ENCODE measurements at regions not wholly inside any gene's neighbourhood (a gene's known extent, or its start where the extent isn't known, plus 50 kb on each side); places are given as distances from the start of the nearest gene placed in this dataset.
"Not testable (repeated sequence)": the region's sequence is repeated elsewhere in the genome, so short reads cannot be mapped to it uniquely, and the experiment has no call there.

DNA sequence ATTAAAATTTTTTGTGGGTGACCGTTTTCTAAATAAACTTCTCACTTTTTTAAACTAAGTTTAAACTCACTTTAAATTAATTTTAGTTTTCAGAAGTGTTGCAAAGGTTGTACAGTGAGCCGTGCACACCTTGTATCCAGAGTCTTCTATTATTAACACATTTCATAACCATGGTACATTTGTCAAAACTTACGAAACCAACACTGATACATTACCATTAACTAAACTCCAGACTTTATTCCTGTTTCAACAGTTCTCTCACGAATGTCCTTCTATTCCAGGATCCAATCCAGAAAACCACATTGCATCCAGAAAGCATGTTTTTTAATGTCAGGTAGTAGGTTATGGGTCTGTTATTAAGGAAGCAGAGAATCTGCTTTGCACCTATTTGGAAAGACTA, 319.9 kb downstream of the CBLN4 start:
- DNase-seq: no peak

- no peak for DNase-seq
These were observed 320.7 kb downstream of the CBLN4 start for GRCh38 chr20:55684578-55684977.

DNA sequence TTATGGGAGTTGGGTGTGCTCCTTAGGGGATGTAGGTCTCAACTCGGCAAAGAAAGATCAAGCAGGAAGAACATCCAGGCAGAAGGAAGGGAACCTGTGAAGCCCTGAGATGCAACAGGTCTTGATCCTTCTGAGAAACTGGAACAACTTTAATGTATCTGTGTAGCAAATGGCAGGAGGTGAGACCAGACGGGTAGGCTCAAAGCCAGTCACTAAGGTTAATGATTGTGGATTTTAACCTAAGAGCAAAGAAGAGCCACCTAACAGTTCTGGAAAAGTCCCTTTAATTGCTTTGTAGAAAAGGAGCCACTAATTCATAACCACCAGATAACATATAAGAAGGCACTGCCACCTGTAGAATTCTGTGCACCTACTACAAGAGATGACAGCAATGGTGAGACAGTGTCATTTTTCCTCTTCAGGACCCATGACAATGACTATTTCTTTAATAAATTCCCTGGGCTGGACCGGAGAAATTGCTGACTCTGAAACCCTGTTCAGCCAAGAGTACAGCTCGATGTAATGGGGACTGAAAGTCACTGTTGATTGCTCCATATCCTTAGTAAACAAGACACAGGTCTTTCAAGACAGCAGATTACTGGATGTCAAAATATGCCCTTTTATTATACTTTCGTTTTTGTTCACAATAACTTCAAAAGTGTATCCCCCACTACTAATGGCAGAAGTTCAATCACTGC, 326.2 kb downstream of the CBLN4 start:
- DNase-seq: no peak

GRCh38 chr20:55678126-55678525, 327.2 kb downstream of the CBLN4 start:
- no peak for DNase-seq

DNA sequence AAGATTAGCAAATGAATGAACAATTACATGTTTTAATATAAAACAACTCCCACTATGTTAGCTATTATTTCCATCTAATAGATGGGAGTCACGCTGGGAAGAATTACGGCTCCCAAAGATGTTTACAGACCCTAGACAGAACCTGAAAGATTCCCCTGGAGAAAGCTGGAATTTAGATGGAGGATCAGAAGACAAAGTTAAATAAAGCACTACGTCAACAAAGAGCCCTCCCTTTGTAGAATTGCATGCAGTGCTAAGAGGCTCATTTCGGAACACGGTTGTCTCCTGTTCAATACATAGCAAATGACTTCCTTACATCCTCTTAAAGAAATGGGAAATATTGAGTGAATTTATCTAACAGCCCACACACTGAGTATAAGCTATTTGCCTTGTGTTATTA, 328.3 kb downstream of the CBLN4 start:
- DNase-seq: no peak

DNA sequence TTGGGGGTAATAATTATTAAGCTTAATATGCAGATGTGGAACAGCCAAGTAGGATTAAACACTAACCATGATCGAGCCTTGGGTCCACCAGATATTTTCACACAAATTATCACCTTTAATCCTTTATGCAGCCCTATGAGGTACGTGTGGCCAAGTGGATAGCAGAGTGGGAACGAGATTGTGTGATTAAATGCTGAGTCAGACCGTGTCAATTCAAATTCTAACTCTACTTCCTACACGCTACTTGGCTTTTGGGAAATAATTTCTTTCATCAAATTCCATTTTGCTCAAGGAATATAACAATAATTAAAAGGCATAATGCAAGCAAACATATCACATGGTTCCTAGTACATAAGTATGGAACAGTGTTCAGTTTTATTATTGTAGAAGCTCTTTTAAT, 329.2 kb downstream of the CBLN4 start:
- DNase-seq: no peak

DNA sequence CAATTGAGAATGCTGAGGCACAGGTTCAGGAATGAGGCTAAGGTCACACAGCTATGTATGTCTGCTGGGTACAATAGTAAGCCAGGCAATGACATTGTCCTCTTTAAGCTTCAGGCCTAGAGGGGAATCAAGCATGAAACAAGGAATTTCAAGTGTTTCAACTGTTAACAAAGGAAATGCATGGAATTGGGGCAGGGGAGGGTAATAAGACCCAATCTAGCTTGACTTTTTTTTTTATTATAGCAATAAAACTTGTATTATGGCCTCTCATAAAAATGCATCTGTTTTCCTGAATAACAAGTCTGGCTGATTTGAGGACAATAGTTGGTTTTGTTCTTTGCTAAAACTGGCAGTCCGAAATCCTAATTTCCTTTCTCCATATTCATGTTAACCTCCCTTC, 336.7 kb downstream of the CBLN4 start:
- no peak for DNase-seq

GRCh38 chr20:55667955-55668354, 337.4 kb downstream of the CBLN4 start:
- no peak for DNase-seq

- no peak for DNase-seq
These were observed 338.3 kb downstream of the CBLN4 start for GRCh38 chr20:55667024-55667423.

- no peak for DNase-seq
These were observed 349.0 kb downstream of the CBLN4 start for GRCh38 chr20:55656231-55656775.

DNA sequence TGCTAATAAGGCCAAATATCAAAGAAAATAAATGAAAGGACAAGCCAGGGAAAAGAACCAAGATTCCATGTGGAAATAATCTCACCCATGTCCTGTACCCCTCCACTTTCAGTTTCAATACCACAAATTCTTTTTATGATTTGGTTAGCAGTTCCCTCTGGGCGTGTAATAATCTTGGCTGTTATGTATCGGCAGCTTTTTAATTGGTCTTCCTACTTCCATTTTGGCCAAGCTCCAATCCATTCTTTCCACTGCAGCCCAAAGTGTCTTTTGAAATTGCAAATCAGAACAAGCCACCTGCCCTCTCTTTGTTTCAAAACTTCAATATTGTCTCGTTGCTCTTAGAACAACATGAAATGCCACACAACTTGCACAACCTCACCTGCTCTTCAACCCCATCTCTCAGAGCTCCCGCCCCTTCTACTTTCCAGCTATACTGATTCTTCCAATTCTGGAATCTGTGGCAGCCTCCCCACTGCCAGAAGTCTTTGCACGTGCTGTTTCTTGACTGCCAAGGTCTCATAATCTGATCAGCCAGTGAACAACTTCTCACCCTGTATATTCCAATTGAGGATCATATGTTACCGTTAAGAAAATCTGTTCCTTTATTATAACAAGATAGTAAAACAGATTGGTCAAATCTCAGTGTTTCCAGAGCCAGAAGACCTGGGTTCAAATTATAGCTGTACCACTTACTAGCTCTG, 354.5 kb downstream of the CBLN4 start:
- no peak for DNase-seq

- no peak for DNase-seq
These were observed 356.1 kb downstream of the CBLN4 start for GRCh38 chr20:55649254-55649653.

DNA sequence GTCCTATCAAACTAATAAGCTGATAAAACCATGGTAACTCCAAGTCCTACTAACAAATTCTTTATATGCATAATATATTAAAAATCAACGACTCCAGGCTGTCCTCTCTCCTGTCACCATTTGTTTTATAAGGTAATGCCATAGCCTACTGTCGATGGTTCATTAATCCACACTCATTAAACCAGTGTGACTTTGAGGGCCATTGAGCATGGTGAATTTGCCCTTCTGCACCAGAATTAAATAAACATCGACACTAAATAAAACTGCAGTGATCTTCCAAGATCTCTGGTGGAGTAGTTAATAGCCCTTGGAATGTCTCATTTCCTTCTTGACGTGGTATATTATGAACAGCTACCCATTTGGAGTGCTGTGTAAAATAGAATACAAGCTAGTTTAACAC, 358.5 kb downstream of the CBLN4 start:
- DNase-seq: no peak

DNA sequence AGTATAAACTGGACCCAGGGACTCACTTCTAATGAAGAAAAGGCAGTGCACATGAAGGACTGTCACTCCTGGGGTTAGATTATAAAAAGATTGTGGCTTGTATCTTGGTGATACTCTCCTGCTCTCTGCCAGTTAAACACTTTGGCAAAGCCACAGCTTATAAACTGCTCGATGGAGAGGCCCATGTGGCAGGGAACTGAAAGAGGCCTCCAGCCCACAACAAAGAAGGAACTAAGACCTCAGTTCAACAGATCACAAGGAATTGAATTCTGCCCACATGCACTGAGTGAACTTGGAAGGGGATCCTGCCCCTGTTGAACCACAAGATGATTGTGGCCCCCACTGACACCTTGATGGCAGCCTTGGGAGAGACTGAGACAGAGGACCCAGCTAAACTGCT, 363.8 kb downstream of the CBLN4 start:
- no peak for DNase-seq

DNA sequence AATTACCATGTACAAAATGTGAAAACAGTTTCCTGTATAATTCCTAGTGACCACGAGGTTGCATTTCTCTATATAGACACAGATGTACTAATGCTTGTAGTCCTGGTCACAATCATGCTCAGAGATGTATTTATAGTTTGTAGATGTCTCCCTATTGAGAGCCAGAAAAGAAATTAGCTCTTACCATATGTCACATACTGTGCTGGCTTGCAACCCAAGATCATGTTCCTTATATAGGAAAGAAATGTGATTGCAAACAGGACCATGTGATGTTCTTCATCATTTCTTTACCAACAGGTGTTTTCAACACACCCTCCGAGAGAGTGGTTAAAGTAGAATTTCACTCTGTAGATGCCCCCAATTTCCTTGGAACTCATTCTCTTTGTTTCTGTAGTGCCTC, 369.4 kb downstream of the CBLN4 start:
- no peak for DNase-seq

DNA sequence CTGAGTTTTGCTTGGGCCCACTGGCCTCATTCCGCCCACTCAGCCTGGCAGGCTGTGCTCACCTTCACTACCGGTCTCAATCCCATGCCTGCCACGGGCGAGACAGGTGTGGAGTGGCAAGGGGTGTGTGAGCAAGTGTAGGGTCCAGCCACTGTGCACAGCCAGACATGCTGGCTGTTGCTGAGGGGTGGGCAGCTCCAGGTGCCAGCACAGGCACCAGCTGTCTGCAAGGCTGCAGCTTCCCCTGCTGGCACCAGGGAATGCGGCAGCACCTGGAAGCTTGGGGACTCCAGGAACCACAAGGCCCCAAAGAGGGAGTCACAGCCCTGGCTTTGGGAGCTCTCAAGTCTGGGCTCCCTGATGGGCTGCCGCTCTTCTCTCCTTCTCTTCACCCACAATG, 372.7 kb downstream of the CBLN4 start:
- DNase-seq: no peak

- not testable (repeated sequence) for DNase-seq
These were observed 376.2 kb downstream of the CBLN4 start for GRCh38 chr20:55629143-55629542.

DNA sequence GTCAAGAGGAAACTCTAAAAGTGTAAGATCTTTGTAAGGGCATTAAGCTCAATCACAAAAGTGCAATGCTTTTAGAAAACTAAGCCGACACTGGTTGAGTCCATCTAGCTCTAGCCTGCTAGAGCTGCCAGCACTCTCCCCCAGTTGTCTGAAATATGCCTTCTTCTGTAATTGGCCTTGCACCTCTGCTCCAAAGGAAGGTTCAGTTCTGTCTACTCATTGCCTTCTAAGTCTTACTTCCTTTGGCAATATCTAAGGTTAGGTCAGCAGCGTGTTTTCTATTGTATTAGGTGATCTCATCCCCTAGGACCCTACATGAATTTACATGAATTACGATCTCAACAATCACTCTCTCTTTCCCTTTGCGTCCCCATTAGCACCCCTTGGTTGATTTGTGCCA, 378.6 kb downstream of the CBLN4 start:
- no peak for DNase-seq

- no peak for DNase-seq
These were observed 389.0 kb downstream of the CBLN4 start for GRCh38 chr20:55616367-55616766.

- DNase-seq: no peak
These were observed 389.5 kb downstream of the CBLN4 start for GRCh38 chr20:55615818-55616217.

- DNase-seq: no peak
These were observed 391.0 kb downstream of the CBLN4 start for GRCh38 chr20:55614220-55614757.

DNA sequence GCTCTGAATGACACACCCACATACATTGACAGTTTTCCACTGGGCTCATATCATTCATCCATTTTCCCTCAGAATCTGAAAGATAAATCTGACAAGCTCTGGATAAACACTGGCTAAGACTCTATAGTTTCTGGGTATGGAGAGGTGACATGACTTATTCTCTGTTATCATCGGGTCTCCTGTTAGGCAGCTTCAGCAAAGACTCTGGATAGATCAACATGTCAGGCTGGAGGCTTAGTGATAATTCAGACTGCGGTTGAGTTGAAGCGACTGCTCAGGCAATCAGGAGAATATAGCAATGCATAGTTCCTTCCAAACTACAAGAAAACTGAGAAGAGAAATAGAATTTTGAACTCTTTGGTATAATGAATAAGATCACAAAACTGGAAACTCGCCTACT, 394.6 kb downstream of the CBLN4 start:
- no peak for DNase-seq

DNA sequence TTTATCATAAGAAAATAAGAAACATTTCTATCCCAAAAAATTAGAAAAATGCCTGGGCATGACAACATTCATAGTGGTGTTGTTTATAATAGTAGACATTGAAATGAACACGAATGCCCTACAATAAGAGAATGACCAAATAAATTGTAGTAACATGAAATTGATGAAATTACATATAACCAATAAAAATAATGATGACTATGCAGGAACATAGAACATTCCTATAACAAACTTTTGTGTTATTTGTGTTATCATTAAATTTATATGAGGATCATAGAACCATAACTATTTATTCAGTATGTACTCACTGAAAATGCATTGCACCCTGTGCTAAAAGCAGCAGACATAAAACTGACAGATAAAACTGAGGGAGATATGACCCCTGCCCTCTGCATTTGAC, 399.7 kb downstream of the CBLN4 start:
- no peak for DNase-seq

GRCh38 chr20:55597526-55597925, 407.8 kb downstream of the CBLN4 start:
- DNase-seq: no peak

Data from right kidney (tissue), 1 donor.